Loucy (cell line): ENCODE measurements at regions not wholly inside any gene's neighbourhood (a gene's known extent, or its start where the extent isn't known, plus 50 kb on each side); places are given as distances from the start of the nearest gene placed in this dataset.

Experiments
- CTCF ChIP-seq: fragments of 200-600 bp; sonication (generic); conservative IDR thresholded peaks from 2 replicates; pipeline ENCODE4 v1.5.1; 2014; ENCODE audit warnings: mild to moderate bottlenecking, antibody characterized with exemption, low read length
- EZH2phosphoT487 ChIP-seq: fragments of 200-600 bp; IDR thresholded peaks from 2 replicates; pipeline ENCODE4 v1.6.1; 2018; ENCODE audit warnings: antibody characterized with exemption, mild to moderate bottlenecking, moderate library complexity, borderline replicate concordance

GRCh38 chr2:225097035-225097434 lies 54.8 kb upstream of the DOCK10 start:
- TF ChIP-seq CTCF, result no peak
- TF ChIP-seq EZH2phosphoT487, result no peak
